GM21786 (cell line): ENCODE measurements at regions not wholly inside any gene's neighbourhood (a gene's known extent, or its start where the extent isn't known, plus 50 kb on each side); places are given as distances from the start of the nearest gene placed in this dataset.

Source experiments
- ATAC-seq: cut with Tn5 transposase; IDR thresholded peaks from one replicate; pipeline ENCODE4 v1.9.1; 2021; ENCODE audit not compliant: unreplicated experiment

DNA sequence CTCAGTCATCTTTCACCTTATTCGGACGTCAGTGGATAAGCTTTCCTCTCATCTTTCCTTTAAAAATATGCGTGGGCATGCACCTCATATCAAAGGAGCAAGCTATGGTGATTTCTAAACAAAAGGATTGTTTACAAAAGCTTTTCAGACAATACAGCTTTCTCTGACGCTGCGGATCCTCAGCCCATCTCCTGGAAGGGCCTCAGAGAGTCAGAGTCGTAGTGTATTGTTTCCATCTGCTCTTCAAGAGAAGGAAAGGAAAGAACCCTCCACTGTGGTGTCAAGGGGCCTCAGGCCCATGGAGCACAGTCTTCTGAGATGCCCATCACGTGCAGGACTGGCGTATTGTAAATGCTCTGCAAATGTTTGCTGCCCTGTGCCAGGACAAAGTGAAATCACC lies 163.4 kb upstream of the MAP1B start:
- no peak for ATAC-seq

DNA sequence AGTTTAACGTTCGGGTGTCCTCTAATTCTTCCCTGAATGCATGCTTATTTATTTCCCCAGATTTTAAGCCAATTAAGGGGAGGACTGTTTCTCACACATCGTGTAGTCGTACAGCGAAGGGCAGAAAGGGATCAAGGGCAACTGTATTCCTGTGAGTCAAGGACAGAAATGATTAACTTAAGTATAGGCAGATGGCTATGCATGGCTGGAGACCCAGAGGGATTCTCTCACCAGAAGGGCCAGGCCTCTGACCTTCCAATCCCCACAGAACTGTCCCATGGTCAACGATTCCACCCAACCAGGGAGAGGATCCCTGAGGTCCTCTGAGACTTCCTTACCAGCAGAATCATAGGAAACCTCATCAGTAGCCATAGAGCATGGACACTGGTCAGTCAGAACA lies 161.8 kb upstream of the MAP1B start:
- ATAC-seq = no peak

DNA sequence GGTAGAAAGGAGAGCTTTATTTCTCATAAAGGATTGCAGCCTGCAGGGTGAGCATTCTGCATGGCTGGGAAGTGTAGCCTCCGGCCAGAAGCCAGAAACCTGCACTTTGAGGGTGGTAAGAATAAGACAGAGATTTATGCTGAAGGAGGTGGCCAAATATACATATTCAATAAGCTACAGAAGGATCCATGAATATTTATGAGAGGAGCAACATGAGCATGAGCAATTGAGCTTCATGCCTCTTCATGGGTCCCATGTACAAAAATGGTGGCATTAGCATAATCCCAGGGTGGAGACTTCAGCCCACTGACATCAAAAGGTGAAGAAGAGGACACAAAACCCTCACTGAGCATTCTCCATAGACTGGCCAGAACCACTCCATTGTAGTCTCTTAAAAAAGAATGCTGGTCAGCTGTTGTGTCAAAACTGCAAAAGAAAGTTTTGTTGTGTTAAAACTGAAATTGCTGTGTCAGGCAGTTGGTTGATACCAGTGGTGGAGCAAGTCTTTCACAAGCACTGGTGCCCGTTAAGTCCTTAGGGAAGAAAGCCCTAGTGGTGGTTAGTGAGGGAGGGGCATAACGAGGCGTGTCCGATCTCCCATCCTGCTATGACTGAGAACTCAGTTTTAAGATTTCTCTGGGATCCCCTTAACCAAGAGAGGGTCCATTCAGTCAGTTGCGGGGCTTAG lies 160.8 kb upstream of the MAP1B start:
- ATAC-seq = no peak

DNA sequence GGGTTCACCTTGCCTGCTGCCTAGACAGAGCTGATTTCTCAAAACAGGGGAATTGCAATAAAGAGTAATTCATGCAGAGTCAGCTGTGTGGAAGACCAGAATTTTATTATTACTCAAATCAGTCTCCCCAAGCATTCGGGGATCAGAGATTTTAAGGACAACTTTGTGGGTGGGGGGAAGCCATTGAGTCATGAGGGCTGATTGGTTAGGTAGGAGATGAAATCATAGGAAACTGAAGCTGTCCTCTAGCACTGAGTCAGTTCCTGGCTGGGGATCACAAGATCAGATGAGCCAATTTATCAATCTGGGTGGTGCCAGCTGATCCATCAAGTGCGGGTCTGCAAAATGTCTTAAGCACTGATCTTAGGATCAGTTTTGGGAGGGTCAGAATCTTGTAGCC lies 159.1 kb upstream of the MAP1B start:
- no peak for ATAC-seq

DNA sequence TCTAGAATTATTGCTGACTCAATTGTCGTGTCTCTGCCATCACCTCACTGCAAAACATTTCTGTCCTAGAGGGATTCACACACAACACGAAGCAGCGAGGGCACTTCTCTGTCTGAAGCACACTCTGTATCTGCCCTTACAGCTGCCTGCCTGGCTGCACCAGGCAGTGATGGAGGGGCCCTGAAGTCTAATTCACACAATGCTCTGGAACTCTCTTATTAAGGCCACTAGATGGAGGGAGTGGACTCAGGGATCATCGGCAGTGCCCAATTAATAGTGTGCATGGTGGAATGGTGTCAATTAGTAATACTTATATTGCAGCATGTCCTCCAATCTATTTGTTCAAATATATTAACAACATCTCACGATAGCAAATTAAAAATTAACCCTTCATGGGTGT lies 157.5 kb upstream of the MAP1B start:
- ATAC-seq = no peak

DNA sequence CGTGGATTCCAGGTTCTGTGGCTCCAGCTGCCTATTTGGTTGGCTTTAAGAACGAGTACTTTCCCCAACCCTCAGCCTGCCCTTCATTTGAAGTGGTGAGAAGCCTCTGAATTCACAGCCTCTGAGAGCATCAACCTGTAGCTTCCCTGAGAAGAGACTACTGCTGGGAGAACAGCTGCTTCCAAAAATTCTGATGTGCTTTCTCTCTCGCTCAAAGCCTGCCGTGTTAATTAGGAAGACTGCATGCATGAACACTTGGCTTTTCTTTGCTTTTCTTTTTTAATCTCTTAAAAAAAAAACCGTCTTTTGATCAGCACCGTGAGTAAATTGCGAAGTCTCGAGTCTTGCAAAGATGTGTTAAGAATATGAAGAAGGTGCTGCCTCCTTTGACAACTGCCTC lies 153.4 kb upstream of the MAP1B start:
- no peak for ATAC-seq

DNA sequence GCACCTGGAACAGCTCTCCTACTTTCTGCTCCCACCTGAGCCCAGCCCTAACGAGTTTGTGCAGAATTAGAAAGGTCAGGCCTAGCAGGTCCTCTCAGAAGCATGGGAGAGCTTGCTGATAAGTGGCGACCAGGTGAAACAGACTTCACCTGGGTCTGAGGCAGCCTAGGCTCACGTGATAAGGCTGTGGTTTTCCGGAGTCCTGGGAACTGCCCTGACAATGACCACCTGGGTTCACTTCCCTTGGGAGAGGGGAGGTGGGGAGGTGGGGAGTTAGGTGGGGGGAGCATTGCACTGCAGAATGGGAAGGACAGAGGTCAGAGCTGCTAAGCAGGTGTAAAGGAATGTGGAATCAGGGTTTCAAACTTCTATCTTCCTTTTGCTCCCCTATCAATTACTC lies 152.9 kb upstream of the MAP1B start:
- ATAC-seq = no peak

DNA sequence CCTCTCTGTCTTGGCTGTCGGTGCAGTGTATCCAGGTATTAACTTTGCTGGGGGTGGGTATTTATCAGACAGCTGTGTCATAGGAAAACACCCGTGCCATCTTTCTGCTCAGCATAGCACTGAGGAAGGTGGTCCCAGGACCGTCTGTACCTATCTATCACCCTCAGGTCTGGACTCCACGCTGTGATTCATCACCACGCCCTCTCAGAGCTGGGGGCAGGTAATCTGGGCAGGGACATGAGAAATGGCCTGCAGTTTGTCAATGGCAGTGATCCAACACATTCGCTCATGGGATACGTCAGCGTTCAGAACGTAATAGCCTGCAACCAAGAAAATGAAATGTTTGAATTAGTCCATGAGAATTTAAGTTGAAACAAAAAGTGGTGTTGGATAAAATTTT lies 151.6 kb upstream of the MAP1B start:
- no peak for ATAC-seq

DNA sequence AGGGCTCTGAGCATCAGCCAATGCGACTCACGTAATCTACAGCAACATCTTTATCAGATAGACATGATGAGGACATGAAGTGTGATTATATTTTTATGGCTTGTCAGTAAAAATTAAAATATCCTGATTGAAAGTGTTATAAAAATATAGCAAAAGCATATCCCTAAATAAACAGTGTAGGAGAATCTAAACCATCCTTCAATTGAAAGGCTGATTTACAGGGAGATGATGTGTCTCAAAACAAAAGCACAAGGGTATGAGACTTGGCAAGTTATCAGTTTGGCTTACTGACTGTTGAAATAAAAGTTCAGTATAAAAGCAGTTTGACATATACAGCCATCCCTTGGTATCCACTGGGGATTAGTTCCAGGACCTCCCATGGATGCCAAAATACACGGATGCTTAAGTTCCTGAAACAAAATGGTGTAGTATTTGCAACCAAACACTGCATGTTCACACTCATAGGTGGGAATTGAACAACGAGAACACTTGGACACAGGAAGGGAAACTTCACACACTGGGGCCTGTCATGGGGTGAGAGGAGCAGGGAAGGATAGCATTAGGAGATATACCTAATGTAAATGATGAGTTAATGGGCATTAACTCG lies 149.9 kb upstream of the MAP1B start:
- ATAC-seq = no peak

DNA sequence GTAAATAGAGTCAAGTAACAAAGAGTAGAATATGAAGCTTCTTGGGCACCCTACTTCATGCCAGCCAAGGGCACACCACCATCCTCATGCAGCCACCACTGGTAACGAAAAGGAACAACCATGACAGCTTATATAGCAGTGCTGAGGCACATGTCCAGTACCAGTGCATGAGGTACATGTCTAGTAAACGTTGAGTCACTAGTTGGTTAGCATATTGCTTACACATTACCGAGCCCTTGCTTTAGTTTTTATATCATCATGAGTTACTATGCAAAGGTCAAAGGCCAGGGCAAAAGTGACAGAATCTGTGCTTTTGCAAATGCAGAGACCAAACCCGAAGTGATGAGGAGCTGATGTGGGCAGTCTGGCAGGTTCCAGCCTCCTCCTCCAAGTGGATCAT lies 147.1 kb upstream of the MAP1B start:
- no peak for ATAC-seq

DNA sequence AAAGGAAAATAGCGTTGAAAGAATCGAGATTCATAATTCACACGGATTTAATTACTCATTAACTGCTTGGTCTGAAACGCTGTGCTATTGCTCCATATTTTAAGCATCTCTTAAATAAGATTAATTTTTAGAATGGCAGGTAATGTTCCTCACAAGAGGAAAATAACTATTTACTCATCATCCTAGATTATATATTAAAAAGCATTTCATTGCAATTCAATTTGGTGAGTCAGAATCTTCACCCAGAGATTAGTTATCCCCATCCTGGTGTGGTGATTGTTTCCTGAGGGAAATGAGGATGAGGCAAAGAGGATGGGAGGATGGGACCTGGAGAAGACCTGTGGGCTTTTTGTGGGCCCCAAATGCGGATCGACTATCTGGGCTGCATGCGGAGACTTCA lies 145.5 kb upstream of the MAP1B start:
- no peak for ATAC-seq

DNA sequence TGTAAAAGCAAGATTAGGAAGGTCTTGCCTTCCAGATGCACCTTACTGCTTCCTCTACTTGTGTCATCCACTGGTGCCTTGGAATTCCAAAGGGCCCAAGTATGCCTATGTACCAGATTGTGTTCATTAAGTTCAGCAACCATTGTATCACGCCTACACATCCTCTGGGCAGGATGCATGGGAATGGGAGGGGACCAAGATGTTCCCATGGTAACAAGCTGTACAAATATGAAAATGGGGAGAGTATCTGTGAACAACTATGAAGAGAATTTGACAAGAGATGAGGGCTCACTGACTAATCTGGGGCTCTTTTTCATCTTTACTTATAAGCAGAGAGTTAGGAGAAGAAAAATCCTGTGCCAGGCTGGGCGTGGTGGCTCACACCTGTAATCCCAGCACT lies 137.8 kb upstream of the MAP1B start:
- no peak for ATAC-seq

DNA sequence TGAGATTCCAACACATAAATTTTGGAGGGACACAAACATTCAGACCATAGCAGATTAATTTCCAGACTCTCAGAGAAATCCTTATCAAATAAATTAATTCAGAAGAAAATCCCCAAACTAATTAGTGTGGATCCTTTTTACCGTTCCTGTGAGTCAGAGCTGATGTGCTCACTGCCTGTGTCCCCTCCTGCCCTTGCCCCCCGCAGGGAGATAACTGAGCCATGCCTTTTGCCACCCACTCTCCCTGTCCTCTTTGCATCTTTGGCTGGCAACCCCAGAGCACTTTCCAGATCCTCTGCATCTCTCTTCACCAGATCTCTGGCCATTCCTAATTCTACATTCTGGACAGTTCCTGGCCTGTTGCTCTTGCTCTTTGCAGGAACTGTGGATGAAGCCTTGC lies 135.4 kb upstream of the MAP1B start:
- ATAC-seq = no peak

DNA sequence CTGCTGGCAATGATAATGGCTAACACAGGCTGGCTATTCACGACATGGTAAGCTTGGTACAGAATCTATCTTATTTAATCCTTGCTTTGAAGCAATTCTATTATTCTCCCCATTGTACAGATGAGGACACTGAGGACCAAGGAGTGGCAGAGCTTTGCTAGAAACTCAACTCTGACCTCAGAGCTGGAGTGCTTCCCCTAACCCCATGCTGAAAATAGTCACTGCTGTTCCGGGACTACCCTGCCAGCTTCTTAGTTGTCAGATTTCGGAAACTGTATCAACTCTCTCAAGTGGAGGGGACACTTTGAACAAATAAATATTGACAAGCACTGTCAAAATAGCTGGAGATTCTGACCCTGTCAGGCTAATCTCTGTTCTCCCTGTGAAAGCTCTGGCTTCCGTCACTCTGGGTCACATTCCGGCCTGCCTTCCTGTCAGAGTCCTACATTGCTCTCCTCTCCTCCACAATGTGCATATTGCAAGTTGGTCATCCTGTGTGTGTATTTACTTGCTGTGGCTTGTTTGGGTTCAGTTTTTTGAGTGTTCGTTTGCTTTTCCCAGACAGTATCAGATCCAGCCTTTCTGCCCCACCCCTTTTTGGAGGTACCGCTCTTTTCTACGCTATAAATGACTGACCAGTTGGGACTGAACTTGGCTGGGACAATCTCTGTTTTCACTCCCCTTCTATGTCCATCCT lies 134.3 kb upstream of the MAP1B start:
- no peak for ATAC-seq

DNA sequence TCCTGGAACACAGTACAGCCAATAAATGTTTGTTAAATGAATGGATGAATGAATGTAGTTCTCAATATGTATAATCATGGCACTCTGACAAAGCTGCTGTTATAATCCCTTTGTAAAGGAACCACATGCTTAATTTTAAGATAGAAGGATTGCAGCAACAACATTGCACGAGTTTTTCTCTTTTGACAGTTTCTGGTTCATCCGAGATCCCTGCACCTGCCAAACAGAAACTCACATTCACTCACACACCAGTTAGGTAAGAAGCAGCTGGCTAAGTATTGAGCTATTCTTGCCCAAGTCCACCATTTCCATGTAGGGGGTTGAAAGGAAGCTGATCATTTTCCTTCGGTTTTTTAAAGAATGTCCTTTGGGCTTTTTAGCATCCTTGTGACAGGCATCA lies 133.7 kb upstream of the MAP1B start:
- ATAC-seq = no peak

DNA sequence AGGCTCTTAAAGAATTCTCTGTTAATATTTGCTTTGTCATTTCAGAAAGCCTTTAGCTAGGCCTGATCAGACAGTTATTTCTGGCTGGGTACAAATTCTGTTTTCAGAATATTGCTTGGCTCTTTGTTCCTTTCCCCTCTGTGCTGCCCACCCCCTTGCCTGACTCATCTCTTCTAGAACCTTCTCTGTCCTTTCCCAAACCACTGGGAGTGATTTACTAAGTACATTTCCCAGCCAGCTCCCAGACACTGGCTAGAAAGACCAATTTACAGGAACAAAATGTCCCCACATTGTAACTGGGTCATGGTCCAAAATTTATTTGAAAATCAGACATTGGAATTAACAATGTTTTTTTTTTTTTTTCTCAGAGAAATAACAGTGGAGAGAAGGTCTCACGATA lies 133.1 kb upstream of the MAP1B start:
- no peak for ATAC-seq

DNA sequence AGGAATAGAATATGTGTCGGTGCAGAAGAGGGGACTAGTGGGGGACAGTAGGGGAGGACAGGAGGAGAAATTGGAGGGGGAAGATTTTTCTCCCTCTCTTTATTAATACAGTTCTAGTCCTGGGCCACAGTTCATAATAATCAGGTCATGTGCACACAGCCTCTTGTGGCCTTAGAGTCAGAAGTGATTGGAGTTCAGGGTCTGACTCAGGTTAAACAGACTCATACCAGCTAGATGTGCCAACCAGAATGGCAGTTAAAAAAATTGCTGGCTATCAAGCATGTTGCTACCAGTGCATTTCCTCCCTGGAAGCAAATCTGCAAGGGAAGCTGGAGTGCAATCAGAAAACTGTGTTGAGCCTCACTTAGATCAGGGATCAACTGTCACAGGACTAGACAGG lies 132.7 kb upstream of the MAP1B start:
- ATAC-seq = no peak

DNA sequence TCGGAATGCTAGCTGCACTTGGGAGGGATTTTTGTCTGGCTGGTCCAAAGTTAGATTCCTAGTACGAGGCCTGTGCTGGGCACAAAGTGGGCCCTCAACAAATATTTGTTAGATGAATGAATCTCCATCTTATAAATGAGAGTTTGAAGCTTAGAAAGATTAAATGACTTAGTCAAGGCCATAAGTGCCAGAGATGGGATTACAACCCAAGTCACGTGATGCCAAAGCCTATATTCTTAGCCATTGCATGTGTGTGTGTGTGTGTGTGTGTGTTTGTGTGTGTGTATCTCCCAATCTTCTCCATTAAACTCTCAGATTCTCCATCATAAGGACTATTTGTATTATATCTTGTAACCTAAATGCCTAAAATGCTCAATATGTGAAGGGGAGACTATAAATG lies 130.8 kb upstream of the MAP1B start:
- ATAC-seq = no peak

DNA sequence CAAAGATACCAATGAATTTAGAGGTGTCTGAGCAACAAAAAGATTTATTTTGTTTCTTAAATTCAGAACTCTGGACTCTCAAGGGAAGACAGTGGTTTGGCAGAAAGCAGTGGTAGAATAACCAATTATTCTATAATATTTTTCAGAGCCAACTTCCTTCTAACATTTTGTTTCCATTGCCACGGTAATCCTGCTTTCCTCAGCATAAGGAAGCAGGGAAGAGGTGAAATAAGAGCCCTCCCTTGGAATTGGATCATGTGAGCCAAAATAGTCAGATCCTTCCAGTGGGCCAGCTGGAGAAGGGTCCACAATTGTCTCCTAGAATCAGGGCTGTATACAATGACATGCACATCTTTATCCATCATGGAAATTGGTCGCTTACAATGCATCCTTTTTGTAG lies 130.0 kb upstream of the MAP1B start:
- ATAC-seq = no peak

DNA sequence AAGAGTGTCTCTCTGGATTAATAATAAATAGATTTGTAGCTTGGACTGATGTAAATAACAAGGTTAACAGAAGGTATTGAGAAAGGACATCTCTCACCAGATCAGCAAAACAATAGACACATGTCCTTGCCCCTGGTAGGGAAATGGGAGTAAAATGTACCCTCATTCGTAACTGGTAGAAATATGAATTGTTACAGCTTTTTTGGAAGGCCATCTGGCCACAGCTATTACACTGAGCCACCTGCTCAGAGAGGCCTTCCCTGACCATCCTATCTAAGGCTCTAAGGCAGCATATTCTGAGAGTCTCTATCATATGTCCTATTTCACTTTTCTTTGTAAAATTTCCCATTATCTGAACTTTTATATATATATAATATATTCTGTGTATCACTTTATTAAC lies 129.1 kb upstream of the MAP1B start:
- no peak for ATAC-seq

DNA sequence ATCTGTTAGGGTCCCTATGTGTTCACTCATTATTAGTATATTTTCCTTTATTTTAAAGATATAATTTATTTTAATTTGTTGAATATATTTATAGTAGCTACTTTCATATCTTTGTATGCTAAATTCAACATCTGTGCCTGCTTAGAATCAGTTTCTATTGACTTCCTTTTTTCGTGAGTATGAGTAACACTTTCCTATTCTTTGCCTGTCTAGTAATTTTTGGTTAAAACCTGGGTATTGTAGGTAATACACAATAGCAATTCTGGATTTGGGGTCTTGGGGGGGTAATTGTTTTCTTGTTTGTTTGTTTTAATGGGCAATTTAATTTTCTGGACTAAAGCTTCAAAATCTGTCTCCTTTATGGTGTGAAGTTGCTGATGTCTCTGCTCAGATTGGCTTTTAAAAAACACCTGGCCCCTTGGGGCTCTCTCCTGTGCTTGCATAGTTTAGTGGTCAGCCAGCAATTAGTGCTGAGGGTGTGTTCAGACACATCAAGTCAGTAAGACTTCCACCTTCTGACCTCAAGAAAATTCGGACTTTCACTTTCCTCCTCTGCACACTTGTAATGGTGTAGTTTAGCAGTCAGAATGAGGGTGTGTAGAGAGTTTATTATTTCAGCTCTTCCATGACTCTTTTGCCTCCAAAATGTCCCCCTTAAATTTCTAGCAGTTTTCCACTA lies 124.4 kb upstream of the MAP1B start:
- ATAC-seq = no peak

DNA sequence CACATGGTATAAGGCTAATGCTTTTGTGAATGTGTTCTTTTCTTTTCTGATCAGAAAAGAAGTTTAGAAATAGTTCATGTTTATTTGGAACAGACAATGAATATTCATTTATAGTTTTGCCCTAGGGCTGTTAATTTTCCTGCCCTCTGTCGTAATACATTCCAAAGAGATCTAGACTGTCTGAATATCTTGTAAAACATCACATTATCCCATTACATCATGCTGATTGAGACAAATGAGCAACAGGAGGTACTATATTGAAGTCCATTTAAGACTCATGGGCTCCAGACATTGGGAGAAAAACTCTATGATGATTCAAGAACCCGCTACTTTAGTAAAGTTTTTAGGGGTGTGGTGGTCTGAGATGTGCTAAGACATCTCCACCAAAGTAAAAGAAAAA lies 121.2 kb upstream of the MAP1B start:
- ATAC-seq = no peak
